ENCODE measurements at regions not wholly inside any gene's neighbourhood (a gene's known extent, or its start where the extent isn't known, plus 50 kb on each side); places are given as distances from the start of the nearest gene placed in this dataset.
"Not testable (repeated sequence)": the region's sequence is repeated elsewhere in the genome, so short reads cannot be mapped to it uniquely, and the experiment has no call there.

DNA sequence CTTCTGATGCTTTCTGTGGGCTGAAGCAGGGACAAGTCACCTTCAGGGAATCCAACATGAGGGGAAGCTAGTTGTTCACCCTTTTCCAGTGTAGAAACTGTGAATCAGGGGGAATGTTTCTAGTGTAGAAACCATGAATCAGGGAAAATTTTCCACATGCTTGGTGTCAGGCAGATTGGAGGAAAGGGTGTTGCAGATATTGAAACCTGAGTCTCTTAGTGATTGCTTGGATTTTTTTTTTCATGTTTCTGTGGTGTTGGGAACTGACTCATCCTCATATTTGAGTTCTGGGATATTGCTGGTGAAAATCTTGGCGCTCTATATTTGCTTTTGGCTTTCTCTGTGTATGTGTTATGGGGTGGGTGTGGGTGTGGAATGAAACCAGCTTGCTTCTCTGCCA, 144.5 kb upstream of the FBXO33 start:
- in situ Hi-C loops (cut with HindIII; ENCODE audit: low pct_unique_long_range_greater_than_20kb, low sequenced_read_pairs), result no loop called here
- TF ChIP-seq JUND (IDR thresholded peaks at IDR 0.05; ENCODE audit: low read depth), result no peak
- DNase-seq (ENCODE audit: low read depth in 1 of 2, low spot score in 1 of 2), result no peak

DNA sequence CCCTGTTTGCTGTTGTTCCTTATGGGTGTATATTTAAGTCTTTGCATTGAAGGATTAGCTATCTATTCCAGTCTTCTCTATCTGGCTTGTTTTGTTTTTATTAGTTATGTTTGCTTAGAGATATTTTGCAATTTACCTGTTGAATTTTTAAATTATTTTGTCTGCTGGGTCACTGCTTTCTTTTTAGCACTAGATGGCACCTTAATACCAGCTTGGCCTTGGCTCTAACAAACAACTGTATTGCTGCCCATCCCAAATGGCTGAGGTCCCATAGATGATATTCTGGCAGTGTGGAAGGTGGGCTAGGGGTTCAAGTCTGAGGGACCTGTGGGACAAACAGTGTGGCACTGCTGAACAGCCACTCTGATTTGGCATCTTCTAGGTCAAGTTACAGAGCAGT, 144.0 kb upstream of the FBXO33 start:
- no peak for TF ChIP-seq JUND (IDR thresholded peaks at IDR 0.05; ENCODE audit: low read depth)
- in situ Hi-C loops (cut with HindIII; ENCODE audit: low pct_unique_long_range_greater_than_20kb, low sequenced_read_pairs), result no loop called here
- peak in 1 of 2 experiments; percentile 26 for DNase-seq (ENCODE audit: low read depth in 1 of 2, low spot score in 1 of 2)

DNA sequence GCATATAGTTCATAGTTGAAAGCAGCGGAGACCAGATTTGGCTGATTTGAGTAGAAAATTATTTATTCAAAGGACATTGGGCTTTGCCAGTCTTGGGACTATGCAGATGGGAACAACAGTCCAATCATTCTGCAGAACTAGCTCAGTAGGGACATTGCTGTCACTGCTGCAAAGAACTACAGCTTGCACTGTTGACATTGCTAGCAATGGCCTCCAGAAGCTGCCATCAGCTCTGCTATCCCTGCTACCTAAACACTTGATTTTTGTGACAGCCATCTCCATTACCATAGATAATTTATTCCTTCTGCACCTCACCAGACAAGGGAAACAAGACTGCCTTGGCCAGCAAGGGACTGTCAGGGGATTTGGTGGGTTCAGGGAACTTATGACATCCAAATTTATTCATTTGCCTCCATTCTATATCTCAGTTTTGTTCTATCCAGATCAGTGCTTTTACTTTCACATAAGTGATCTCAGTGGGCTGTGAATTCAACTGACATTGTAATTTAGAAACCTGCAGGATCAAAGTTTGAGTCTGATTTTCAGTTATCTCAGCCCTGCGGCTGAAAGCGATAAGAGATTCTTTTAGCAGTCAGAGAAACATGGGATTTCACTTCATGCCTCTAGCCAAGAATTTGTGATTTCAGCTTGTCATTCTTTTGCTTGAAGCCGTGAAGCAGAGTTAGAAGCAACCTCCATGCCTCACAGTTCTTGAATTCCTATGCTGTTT, 136.7 kb upstream of the FBXO33 start:
- TF ChIP-seq JUND (IDR thresholded peaks at IDR 0.05; ENCODE audit: low read depth), result no peak
- in situ Hi-C loops (cut with HindIII; ENCODE audit: low pct_unique_long_range_greater_than_20kb, low sequenced_read_pairs), result no loop called here
- no peak for DNase-seq (ENCODE audit: low read depth in 1 of 2, low spot score in 1 of 2)

DNA sequence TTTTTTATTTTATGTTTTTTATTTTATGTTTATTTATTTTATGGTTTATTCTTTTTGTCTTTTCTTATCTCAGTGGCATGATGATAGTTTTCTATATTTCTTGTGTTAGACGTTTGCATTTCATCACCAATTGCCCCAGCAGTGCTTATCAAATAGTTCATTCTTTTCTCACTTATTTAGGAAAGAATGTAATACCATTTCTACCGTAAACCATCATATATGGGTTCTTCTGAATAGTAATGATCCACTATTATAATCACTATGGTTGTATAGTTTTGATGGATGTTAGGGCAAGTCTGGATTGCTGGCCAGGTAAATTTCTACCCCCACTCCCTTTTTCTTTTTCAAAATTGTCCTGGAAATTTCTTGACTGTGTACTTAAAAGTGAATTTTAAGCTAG, 134.6 kb upstream of the FBXO33 start:
- DNase-seq (ENCODE audit: low read depth in 1 of 2, low spot score in 1 of 2), result no peak
- in situ Hi-C loops (cut with HindIII; ENCODE audit: low pct_unique_long_range_greater_than_20kb, low sequenced_read_pairs), result no loop called here
- no peak for TF ChIP-seq JUND (IDR thresholded peaks at IDR 0.05; ENCODE audit: low read depth)

DNA sequence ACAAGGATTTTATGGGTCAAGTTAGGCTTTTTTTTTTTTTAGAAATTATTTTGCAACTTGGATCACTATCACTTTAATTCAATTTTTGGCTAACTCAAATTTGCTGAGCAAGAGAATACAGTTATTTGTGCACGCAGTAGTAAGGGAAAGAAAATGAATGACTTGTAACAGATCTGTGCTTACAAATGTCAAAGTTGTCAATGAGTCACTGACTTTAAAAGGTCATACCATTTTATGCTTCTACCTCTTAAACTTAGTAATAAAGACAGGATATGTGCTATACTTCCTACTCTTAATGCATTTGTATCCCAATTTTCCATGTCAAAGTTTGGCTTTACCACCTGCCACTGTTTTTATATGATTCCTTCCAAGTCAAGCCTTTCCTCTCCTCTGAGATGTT, 131.1 kb upstream of the FBXO33 start:
- no peak for TF ChIP-seq JUND (IDR thresholded peaks at IDR 0.05; ENCODE audit: low read depth)

DNA sequence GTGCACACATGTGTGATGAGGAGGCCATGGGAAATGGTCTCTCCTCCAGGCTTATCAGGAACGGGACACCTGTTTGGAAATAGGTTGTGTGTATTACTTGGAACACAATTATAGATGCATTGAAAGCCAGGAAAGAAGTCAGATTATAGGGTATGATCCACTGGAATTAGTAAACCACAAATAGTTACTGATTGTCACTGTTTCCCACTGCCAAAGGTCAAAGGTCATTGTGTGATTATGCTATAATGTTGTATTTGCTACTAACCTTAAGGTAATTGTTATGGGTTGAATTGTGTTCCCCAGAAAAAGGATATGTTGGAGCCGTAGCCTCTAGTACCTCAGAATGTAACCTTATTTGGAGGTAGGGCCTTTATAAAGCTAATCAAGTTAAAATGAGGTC, 129.9 kb upstream of the FBXO33 start:
- no peak for TF ChIP-seq JUND (IDR thresholded peaks at IDR 0.05; ENCODE audit: low read depth)
- in situ Hi-C loops (cut with HindIII; ENCODE audit: low pct_unique_long_range_greater_than_20kb, low sequenced_read_pairs), result no loop called here
- no peak for DNase-seq (ENCODE audit: low read depth in 1 of 2, low spot score in 1 of 2)

More for the DNA sequence above, 131.1 kb upstream of the FBXO33 start:
- DNase-seq (ENCODE audit: low read depth in 1 of 2, low spot score in 1 of 2), result no peak
- in situ Hi-C loops (cut with HindIII; ENCODE audit: low pct_unique_long_range_greater_than_20kb, low sequenced_read_pairs), result no loop called here

DNA sequence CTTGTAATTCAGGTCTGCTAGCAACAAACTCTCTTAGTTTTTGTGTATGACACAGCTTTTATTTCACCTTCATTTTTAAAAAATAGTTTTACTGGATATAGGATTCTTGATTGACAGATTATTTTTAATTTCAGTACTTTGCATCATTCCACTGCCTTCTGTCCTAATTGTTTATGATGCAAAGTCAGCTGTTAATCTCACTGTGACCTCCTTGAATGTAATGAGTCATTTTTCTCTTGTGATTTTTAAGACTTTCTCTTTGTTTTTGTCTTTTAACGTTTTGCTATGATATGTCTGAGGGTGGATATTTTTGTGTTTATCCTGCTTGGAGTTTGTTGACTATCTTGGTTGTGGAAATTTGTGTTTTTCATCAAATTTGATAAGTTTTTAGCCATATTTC, 126.3 kb upstream of the FBXO33 start:
- in situ Hi-C loops (cut with HindIII; ENCODE audit: low pct_unique_long_range_greater_than_20kb, low sequenced_read_pairs), result no loop called here
- TF ChIP-seq JUND (IDR thresholded peaks at IDR 0.05; ENCODE audit: low read depth), result no peak
- no peak for DNase-seq (ENCODE audit: low read depth in 1 of 2, low spot score in 1 of 2)

DNA sequence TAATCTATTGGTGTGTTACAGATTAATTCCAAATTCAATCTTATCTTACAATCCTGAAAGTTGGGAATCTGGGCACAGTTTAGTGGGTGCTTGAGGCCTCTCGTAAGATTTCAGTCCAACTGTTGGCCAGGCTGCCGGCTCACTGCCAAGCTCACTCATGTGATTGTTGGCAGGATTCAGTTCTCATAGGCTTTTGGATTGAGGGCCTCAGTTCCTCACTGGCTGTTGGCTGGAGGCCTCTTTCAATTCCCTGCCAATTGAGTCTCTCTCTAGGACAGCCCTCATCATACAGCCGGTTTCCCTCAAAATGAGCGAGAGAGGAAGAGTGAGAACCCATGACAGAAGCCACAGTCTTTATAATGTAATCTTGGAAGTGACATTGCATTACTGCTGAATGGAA, 123.5 kb upstream of the FBXO33 start:
- in situ Hi-C loops (cut with HindIII; ENCODE audit: low pct_unique_long_range_greater_than_20kb, low sequenced_read_pairs), result no loop called here
- no peak for TF ChIP-seq JUND (IDR thresholded peaks at IDR 0.05; ENCODE audit: low read depth)
- DNase-seq (ENCODE audit: low read depth in 1 of 2, low spot score in 1 of 2), result no peak

DNA sequence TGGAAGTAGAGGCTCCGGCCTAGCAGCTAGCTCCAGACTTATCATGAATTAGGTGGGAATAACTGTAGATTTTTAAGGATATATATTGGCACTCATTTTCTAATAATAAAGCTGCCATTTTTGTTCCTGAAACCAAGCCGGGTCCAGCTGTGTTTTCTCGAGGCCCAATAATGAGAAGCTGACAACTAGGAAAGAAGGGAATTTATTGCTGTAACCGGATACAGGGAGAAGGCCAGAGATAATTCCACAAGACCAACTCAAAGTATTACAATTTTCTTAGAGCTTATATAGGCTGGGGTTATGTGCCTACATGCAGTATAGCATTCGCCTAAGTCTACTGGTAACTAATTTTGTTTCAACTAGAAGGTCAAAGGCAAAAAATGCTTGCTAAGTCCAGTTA, 122.3 kb upstream of the FBXO33 start:
- TF ChIP-seq JUND (IDR thresholded peaks at IDR 0.05; ENCODE audit: low read depth), result no peak
- DNase-seq (ENCODE audit: low read depth in 1 of 2, low spot score in 1 of 2), result no peak
- in situ Hi-C loops (cut with HindIII; ENCODE audit: low pct_unique_long_range_greater_than_20kb, low sequenced_read_pairs), result no loop called here

DNA sequence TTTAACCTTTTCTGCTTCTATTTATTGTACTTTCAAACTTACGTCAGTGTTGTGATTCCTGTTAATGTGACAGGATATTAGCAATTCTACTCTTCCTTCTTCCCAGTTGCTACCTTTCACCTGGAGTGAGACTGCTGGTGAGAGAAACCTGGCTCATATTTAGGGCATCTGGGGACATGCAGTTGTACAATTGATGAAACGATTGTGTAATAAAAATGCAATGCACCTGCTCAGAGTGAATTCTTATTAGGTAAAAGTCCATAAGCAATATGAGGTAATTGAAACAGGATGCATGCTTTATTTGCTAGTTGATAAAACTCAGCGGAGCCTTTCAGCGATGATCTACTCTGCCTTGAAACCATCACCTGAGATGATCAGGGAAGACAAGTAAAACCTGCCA, 116.1 kb upstream of the FBXO33 start:
- in situ Hi-C loops (cut with HindIII; ENCODE audit: low pct_unique_long_range_greater_than_20kb, low sequenced_read_pairs), result no loop called here
- no peak for TF ChIP-seq JUND (IDR thresholded peaks at IDR 0.05; ENCODE audit: low read depth)
- no peak for DNase-seq (ENCODE audit: low read depth in 1 of 2, low spot score in 1 of 2)

DNA sequence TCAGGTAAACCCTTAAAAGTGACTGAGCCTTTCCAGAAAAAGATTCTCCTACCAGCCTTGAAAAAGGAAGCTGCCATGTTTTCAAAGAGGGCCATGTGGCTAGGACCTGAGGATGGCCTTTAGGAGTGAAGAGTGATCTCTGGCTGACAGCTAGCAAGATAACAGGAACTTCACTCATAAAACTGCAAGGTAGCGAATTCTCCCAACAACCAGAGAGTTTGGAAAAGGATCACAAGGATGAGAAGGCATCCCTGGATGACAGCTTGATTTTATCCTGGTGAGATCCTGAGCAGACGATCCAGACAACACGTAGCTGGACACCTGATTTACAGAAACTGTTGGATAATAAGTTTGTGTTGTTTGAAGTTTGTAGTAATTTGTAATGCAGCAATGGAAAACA, 115.6 kb upstream of the FBXO33 start:
- no peak for TF ChIP-seq JUND (IDR thresholded peaks at IDR 0.05; ENCODE audit: low read depth)
- no peak for DNase-seq (ENCODE audit: low read depth in 1 of 2, low spot score in 1 of 2)
- in situ Hi-C loops (cut with HindIII; ENCODE audit: low pct_unique_long_range_greater_than_20kb, low sequenced_read_pairs), result no loop called here

DNA sequence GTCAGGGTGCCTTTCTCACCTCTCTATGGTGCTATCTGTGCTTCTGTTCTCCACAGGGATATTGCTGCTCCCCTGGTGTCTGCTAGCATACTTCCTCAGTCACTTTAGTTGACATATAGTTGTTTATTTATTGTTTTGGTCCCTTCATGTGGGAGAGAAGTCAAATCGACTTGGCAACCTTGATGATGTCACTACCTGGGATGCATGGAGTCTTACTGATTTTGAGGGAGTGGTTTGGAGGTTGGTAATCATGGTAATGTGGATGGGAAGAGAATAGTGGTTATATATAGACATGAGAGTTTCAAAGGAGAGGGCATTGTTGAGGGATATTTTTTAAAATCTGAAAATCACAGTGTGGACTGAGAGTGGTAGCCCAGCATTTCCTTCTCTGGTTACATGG, 73.6 kb upstream of the FBXO33 start:
- TF ChIP-seq JUND (IDR thresholded peaks at IDR 0.05; ENCODE audit: low read depth), result no peak
- in situ Hi-C loops (cut with HindIII; ENCODE audit: low pct_unique_long_range_greater_than_20kb, low sequenced_read_pairs), result no loop called here
- no peak for DNase-seq (ENCODE audit: low read depth in 1 of 2, low spot score in 1 of 2)

DNA sequence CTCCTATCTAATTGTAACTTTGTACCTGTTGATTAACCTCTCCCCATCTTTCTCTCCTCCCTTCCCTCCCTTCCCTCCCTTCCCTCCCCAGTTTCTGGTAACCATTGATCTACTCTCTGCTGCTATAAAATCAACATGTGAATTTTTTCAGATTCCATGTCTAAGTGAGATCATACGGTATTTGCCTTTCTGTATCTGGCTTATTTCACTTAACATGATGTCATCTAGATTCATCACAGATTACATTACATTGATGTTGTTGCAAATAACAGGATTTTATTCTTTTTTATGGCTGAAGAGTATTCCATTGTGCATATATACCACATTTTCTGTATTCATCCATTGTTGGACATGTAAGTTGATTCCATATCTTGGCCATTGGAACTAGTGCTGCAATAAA, 68.0 kb upstream of the FBXO33 start:
- in situ Hi-C loops (cut with HindIII; ENCODE audit: low pct_unique_long_range_greater_than_20kb, low sequenced_read_pairs), result no loop called here
- DNase-seq (ENCODE audit: low read depth in 1 of 2, low spot score in 1 of 2), result no peak
- TF ChIP-seq JUND (IDR thresholded peaks at IDR 0.05; ENCODE audit: low read depth), result no peak

DNA sequence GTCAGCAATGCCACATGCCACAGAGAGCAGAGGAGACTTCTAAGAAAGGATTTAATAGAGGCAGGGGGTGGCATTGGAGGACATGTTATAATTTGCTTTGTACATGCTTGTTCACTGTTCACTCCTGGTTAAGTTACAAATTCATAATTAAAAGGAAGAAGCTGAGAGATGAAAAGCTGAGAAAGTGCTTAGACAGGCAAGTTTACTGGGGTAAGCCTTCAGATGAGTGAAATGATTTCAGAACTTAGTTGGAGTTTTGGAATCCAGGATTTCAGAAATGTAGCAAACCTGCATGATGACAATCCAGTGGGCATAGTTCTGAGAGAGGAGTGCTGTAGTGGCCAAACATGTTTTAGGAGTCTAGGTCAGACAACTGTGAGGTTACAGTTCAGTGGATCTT, 67.3 kb upstream of the FBXO33 start:
- no peak for TF ChIP-seq JUND (IDR thresholded peaks at IDR 0.05; ENCODE audit: low read depth)
- in situ Hi-C loops (cut with HindIII; ENCODE audit: low pct_unique_long_range_greater_than_20kb, low sequenced_read_pairs), result no loop called here
- DNase-seq (ENCODE audit: low read depth in 1 of 2, low spot score in 1 of 2), result no peak

DNA sequence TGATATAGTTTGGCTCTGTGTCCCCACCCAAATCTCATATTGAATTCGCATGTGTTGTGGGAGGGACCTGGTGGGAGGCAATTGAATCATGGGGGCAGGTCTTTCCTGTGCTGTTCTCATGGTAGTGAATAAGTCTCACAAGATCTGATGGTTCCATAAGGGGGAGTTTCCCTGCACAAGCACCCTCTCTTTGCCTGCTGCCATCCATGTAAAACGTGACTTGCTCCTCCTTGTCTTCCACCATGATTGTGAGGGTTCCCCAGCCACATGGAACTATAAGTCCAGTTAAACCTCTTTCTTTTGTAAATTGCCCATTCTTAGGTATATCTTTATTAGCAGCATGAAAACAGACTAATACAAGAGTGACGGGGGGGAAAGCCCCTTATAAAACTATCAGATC, 65.4 kb upstream of the FBXO33 start:
- in situ Hi-C loops (cut with HindIII; ENCODE audit: low pct_unique_long_range_greater_than_20kb, low sequenced_read_pairs); DNase-seq (ENCODE audit: low read depth in 1 of 2, low spot score in 1 of 2): not testable (repeated sequence)

Measured in T47D (cell line).